OCI-LY3 (cell line): ENCODE measurements at regions not wholly inside any gene's neighbourhood (a gene's known extent, or its start where the extent isn't known, plus 50 kb on each side); places are given as distances from the start of the nearest gene placed in this dataset.
"Not testable (repeated sequence)": the region's sequence is repeated elsewhere in the genome, so short reads cannot be mapped to it uniquely, and the experiment has no call there.

ENCODE experiments used
- H2AFZ ChIP-seq: fragments of 200-600, 300-600 bp; shearing (Covaris generic); 2 replicates; pipeline ENCODE4 v1.6.0; 2014; ENCODE audit warnings: antibody characterized with exemption, low read depth, low read length
- H3K27ac ChIP-seq: fragments of 200-600, 300-600 bp; sonication (generic); 2 replicates; pipeline ENCODE4 v1.5.1; 2014; ENCODE audit warnings: mild to moderate bottlenecking, low read length, moderate library complexity, mixed read lengths
- H3K27me3 ChIP-seq: fragments of 200-600, 300-600 bp; sonication (generic); 2 replicates; pipeline ENCODE4 v1.6.1; 2014; ENCODE audit warnings: low read depth, low read length, mixed read lengths
- H3K36me3 ChIP-seq: fragments of 200-600, 300-600 bp; sonication (generic); replicated peaks from 2 replicates; pipeline ENCODE3; 2014; ENCODE audit warnings: low read depth, low read length, mixed read lengths
- H3K4me1 ChIP-seq: fragments of 300-600, 200-600 bp; sonication (generic); 2 replicates; pipeline ENCODE4 v1.6.1; 2014; ENCODE audit warnings: low read length, mixed read lengths
- H3K4me2 ChIP-seq: fragments of 200-600, 300-600 bp; sonication (generic); 2 replicates; pipeline ENCODE4 v1.6.1; 2014; ENCODE audit warnings: low read length, mixed read lengths
- H3K4me3 ChIP-seq: fragments of 300-600, 200-600 bp; sonication (generic); 2 replicates; pipeline ENCODE4 v1.5.1; 2014; ENCODE audit warnings: antibody characterized with exemption, mild to moderate bottlenecking, low read length, moderate library complexity
- H3K79me2 ChIP-seq: fragments of 300-600, 200-600 bp; shearing (Covaris generic); 2 replicates; pipeline ENCODE4 v1.6.1; 2014; ENCODE audit warnings: mild to moderate bottlenecking, low read length, mixed read lengths
- H3K9ac ChIP-seq: fragments of 300-600, 200-600 bp; shearing (Covaris generic); 2 replicates; pipeline ENCODE4 v1.6.0; 2014; ENCODE audit warnings: mild to moderate bottlenecking, low read length, moderate library complexity
- H3K9me3 ChIP-seq: fragments of 200-600, 300-600 bp; shearing (Covaris generic); 2 replicates; pipeline ENCODE4 v1.6.1; 2014; ENCODE audit warnings: low read length, mixed read lengths; ENCODE audit not compliant: insufficient read depth
- H4K20me1 ChIP-seq: fragments of 200-600, 300-600 bp; sonication (generic); 2 replicates; pipeline ENCODE4 v1.6.1; 2016; ENCODE audit warnings: low read length, mixed read lengths; ENCODE audit not compliant: insufficient read depth
- CTCF ChIP-seq: fragments of 200-600, 300-600 bp; sonication (generic); IDR thresholded peaks from 2 replicates; pipeline ENCODE4 v1.5.1; 2014; ENCODE audit warnings: antibody characterized with exemption, low read length, low read depth
- EZH2phosphoT487 ChIP-seq: fragments of 200-600 bp; shearing (Covaris generic); IDR thresholded peaks from 2 replicates; pipeline ENCODE4 v1.6.1; 2018; ENCODE audit warnings: antibody characterized with exemption, mixed run types, low read depth

- no peak overlapping the region for H3K9ac ChIP-seq
- no peaks in the 10 kb centered on the region for H3K36me3 ChIP-seq
- H3K27me3 ChIP-seq = no peaks in the 10 kb centered on the region
- TF ChIP-seq EZH2phosphoT487 = no peak
- no peak for TF ChIP-seq CTCF
- H3K79me2 ChIP-seq = no peaks in the 10 kb centered on the region
- H2AFZ ChIP-seq = no peak overlapping the region
- H3K4me1 ChIP-seq = no peaks in the 10 kb centered on the region
- no peaks in the 10 kb centered on the region for H4K20me1 ChIP-seq
- H3K4me2 ChIP-seq = no peak overlapping the region
- no peak overlapping the region for H3K4me3 ChIP-seq
- no peak overlapping the region for H3K27ac ChIP-seq
- H3K9me3 ChIP-seq = no peaks in the 10 kb centered on the region
Observed at GRCh38 chr13:86318450-86318849, 519.2 kb upstream of the SLITRK6 start.

DNA sequence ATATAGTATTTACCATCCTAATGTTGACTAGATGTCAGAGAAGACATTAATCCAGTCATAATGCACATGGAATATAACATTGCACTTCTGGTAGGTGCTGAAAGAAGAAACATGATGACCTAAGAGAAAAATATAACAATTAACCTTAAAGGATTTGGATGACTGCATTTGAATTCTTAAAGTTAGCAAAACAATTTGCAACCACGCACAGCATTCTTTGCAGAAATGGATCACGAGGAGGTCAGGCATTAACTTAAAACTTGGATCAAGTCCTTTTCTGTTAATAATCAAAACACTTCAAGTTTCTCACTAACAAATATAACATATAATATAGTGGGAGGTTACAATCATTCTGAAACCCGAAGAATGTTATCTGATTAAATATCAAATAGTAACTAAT, 525.0 kb upstream of the SLITRK6 start:
- no peak overlapping the region for H3K27ac ChIP-seq
- H3K27me3 ChIP-seq = no peaks in the 10 kb centered on the region
- H3K4me1 ChIP-seq = no peaks in the 10 kb centered on the region
- TF ChIP-seq EZH2phosphoT487 (no peak), CTCF (no peak)
- no peak overlapping the region for H2AFZ ChIP-seq
- no peaks in the 10 kb centered on the region for H3K79me2 ChIP-seq
- no peak overlapping the region for H3K9ac ChIP-seq
- no peaks in the 10 kb centered on the region for H4K20me1 ChIP-seq
- H3K9me3 ChIP-seq = no peaks in the 10 kb centered on the region
- no peaks in the 10 kb centered on the region for H3K36me3 ChIP-seq
- no peak overlapping the region for H3K4me2 ChIP-seq
- H3K4me3 ChIP-seq = no peak overlapping the region

- no peaks in the 10 kb centered on the region for H3K36me3 ChIP-seq
- TF ChIP-seq EZH2phosphoT487 (no peak), CTCF (no peak)
- H3K27me3 ChIP-seq = no peaks in the 10 kb centered on the region
- no peak overlapping the region for H2AFZ ChIP-seq
- H3K4me1 ChIP-seq = no peaks in the 10 kb centered on the region
- H3K9ac ChIP-seq = no peak overlapping the region
- no peak overlapping the region for H3K27ac ChIP-seq
- peaks cover 4% of the 10 kb centered on the region; the same call in 1 of the 2 replicates for H3K9me3 ChIP-seq
- H3K79me2 ChIP-seq = no peaks in the 10 kb centered on the region
- H3K4me2 ChIP-seq = no peak overlapping the region
- no peak overlapping the region for H3K4me3 ChIP-seq
- no peaks in the 10 kb centered on the region for H4K20me1 ChIP-seq
Observed at GRCh38 chr13:86355301-86355700, 556.1 kb upstream of the SLITRK6 start.

- Histone ChIP-seq H2AFZ (no peak overlapping the region), H3K4me1 (no peaks in the 10 kb centered on the region), H4K20me1 (no peaks in the 10 kb centered on the region), H3K4me2 (no peak overlapping the region), H3K79me2 (no peaks in the 10 kb centered on the region), H3K36me3 (no peaks in the 10 kb centered on the region), H3K27ac (no peak overlapping the region), H3K9ac (no peak overlapping the region), H3K4me3 (no peak overlapping the region), H3K9me3 (peaks cover 4% of the 10 kb centered on the region; the same call in 1 of the 2 replicates), H3K27me3 (no peaks in the 10 kb centered on the region)
- TF ChIP-seq EZH2phosphoT487 (no peak), CTCF (no peak)
Observed at GRCh38 chr13:86357106-86357505, 557.9 kb upstream of the SLITRK6 start.

GRCh38 chr13:86363749-86364148, 564.5 kb upstream of the SLITRK6 start:
- H3K4me2 ChIP-seq, H3K9me3 ChIP-seq, H2AFZ ChIP-seq, H3K4me1 ChIP-seq, H3K9ac ChIP-seq, H3K4me3 ChIP-seq, H3K36me3 ChIP-seq, H4K20me1 ChIP-seq, H3K27me3 ChIP-seq, H3K27ac ChIP-seq, H3K79me2 ChIP-seq: not testable (repeated sequence)
